ENCODE measurements at regions not wholly inside any gene's neighbourhood (a gene's known extent, or its start where the extent isn't known, plus 50 kb on each side); places are given as distances from the start of the nearest gene placed in this dataset.

DNA sequence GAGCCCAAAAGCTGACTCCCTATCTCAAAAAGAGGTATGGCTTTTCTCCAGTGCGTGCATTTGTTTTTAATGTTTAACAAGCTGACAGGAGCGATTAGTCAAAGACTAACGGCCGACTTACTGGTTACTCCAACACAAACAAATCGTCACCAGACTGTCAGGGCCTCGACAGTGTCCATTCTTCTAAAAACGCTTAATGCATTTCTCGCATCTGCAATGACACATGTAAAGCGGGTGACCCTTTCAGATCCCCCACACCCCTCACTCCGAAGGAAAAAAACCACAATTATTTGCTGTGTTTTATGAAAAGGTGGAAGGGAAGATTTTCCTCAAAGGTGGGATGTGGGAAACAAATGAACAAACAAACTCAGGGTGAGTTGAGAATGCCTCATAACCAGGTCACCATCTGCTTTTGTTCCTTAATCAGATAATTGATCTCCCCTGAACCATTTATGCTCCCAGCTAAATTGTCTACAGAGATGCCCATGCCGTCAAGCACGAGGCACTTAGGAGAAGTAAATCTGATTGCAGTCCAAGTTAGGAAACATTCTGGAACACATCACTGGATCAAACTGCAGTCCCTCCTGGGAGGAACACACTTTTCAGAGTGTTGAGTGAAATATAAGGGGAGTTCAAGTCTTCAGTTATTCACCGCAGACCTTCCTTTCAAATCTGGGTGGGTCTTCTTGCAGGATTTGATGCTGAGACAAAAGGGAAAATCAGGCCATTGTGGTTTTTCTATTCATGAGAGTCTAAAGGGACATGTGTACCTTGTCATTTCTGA is 340.8 kb downstream of the CMPK2 start:
- no peaks in the 10 kb centered on the region for H3K36me3 ChIP-seq (ENCODE audit: insufficient read depth, insufficient read length, low read length)
- H3K4me1 ChIP-seq (ENCODE audit: insufficient read depth, insufficient read length): no peaks in the 10 kb centered on the region
- TF ChIP-seq SUZ12 (IDR thresholded peaks at IDR 0.05; ENCODE audit: extremely low read depth, insufficient read depth, insufficient read length): no peak
- no peak for TF ChIP-seq ZNF274 (IDR thresholded peaks at IDR 0.05; ENCODE audit: low read depth, low read length)
- no peak for TF ChIP-seq YY1 (IDR thresholded peaks at IDR 0.05; ENCODE audit: insufficient read depth, insufficient read length)
- H3K4me3 ChIP-seq (ENCODE audit: insufficient read length, low read depth): no peak overlapping the region
- H3K9ac ChIP-seq (ENCODE audit: insufficient read length, low read depth): no peak overlapping the region
- DNase-seq (ENCODE audit: low read depth, low spot score): no peak
- no peaks in the 10 kb centered on the region for H3K27me3 ChIP-seq (ENCODE audit: insufficient read depth, insufficient read length)
- H3K9me3 ChIP-seq (ENCODE audit: insufficient read depth, low read length): no peaks in the 10 kb centered on the region

GRCh38 chr2:6525475-6525964 is 340.2 kb downstream of the CMPK2 start:
- DNase-seq (ENCODE audit: low read depth, low spot score): no peak
- no peaks in the 10 kb centered on the region for H3K27me3 ChIP-seq (ENCODE audit: insufficient read depth, insufficient read length)
- TF ChIP-seq ZNF274 (IDR thresholded peaks at IDR 0.05; ENCODE audit: low read depth, low read length) (no peak), SUZ12 (IDR thresholded peaks at IDR 0.05; ENCODE audit: extremely low read depth, insufficient read depth, insufficient read length) (no peak), YY1 (IDR thresholded peaks at IDR 0.05; ENCODE audit: insufficient read depth, insufficient read length) (no peak)
- H3K4me3 ChIP-seq (ENCODE audit: insufficient read length, low read depth): no peak overlapping the region
- no peaks in the 10 kb centered on the region for H3K4me1 ChIP-seq (ENCODE audit: insufficient read depth, insufficient read length)
- H3K36me3 ChIP-seq (ENCODE audit: insufficient read depth, insufficient read length, low read length): no peaks in the 10 kb centered on the region
- H3K9ac ChIP-seq (ENCODE audit: insufficient read length, low read depth): no peak overlapping the region
- no peaks in the 10 kb centered on the region for H3K9me3 ChIP-seq (ENCODE audit: insufficient read depth, low read length)

- Histone ChIP-seq H3K4me3 (ENCODE audit: insufficient read length, low read depth) (no peak overlapping the region), H3K36me3 (ENCODE audit: insufficient read depth, insufficient read length, low read length) (no peaks in the 10 kb centered on the region), H3K27me3 (ENCODE audit: insufficient read depth, insufficient read length) (no peaks in the 10 kb centered on the region), H3K9me3 (ENCODE audit: insufficient read depth, low read length) (no peaks in the 10 kb centered on the region), H3K9ac (ENCODE audit: insufficient read length, low read depth) (no peak overlapping the region), H3K4me1 (ENCODE audit: insufficient read depth, insufficient read length) (no peaks in the 10 kb centered on the region)
- DNase-seq (ENCODE audit: low read depth, low spot score): peak; percentile 36
- TF ChIP-seq SUZ12 (IDR thresholded peaks at IDR 0.05; ENCODE audit: extremely low read depth, insufficient read depth, insufficient read length) (no peak), YY1 (IDR thresholded peaks at IDR 0.05; ENCODE audit: insufficient read depth, insufficient read length) (no peak), ZNF274 (IDR thresholded peaks at IDR 0.05; ENCODE audit: low read depth, low read length) (no peak)
Measured at GRCh38 chr2:6526093-6526824, 339.4 kb downstream of the CMPK2 start.

DNA sequence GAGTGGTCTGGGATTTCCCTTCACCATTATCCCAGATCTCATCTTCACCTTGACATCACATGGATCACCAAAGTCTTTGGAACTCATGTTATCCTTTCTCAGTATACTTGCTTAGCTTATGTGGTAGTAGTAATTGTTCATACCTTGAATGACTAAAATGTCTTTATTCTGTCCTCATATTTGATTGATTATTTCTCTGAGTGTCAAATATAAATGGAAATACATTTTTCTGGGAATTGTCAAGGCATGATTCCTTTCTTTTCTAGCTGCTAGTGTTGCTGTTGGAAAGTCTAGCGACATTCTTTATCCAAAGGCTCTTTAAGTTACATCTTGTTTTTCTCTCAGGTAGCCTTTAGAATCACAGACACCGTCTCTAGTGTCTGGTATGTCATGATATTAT is 334.4 kb downstream of the CMPK2 start:
- TF ChIP-seq YY1 (IDR thresholded peaks at IDR 0.05; ENCODE audit: insufficient read depth, insufficient read length): no peak
- TF ChIP-seq SUZ12 (IDR thresholded peaks at IDR 0.05; ENCODE audit: extremely low read depth, insufficient read depth, insufficient read length): no peak
- no peak for TF ChIP-seq ZNF274 (IDR thresholded peaks at IDR 0.05; ENCODE audit: low read depth, low read length)
- Histone ChIP-seq H3K4me1 (ENCODE audit: insufficient read depth, insufficient read length) (no peaks in the 10 kb centered on the region), H3K27me3 (ENCODE audit: insufficient read depth, insufficient read length) (no peaks in the 10 kb centered on the region), H3K9me3 (ENCODE audit: insufficient read depth, low read length) (no peaks in the 10 kb centered on the region), H3K36me3 (ENCODE audit: insufficient read depth, insufficient read length, low read length) (no peaks in the 10 kb centered on the region), H3K9ac (ENCODE audit: insufficient read length, low read depth) (no peak overlapping the region), H3K4me3 (ENCODE audit: insufficient read length, low read depth) (no peak overlapping the region)
- DNase-seq (ENCODE audit: low read depth, low spot score): no peak

DNA sequence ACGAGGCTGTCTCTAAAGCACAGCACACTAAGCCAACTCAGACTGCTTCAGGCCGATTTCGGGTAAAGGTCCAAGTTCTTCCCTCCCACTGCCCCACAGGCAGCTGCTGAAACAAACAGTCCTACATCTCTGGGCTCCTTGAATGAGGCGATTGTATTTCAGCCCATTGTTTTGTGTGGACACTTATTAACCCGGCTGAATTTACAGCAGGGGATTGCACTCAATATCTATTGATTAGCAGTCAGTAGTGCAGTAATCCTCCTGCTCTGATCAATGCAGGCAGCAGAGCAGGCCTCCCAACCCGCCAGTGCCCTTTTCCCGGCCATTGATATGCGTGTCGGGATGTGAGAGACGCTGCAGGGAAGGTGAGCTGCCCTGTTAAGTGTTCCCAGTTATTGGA is 330.1 kb downstream of the CMPK2 start:
- H3K36me3 ChIP-seq (ENCODE audit: insufficient read depth, insufficient read length, low read length): no peaks in the 10 kb centered on the region
- no peak for TF ChIP-seq SUZ12 (IDR thresholded peaks at IDR 0.05; ENCODE audit: extremely low read depth, insufficient read depth, insufficient read length)
- TF ChIP-seq ZNF274 (IDR thresholded peaks at IDR 0.05; ENCODE audit: low read depth, low read length): no peak
- TF ChIP-seq YY1 (IDR thresholded peaks at IDR 0.05; ENCODE audit: insufficient read depth, insufficient read length): no peak
- no peaks in the 10 kb centered on the region for H3K9me3 ChIP-seq (ENCODE audit: insufficient read depth, low read length)
- H3K4me1 ChIP-seq (ENCODE audit: insufficient read depth, insufficient read length): no peaks in the 10 kb centered on the region
- DNase-seq (ENCODE audit: low read depth, low spot score): peak; percentile 30
- H3K9ac ChIP-seq (ENCODE audit: insufficient read length, low read depth): no peak overlapping the region
- H3K27me3 ChIP-seq (ENCODE audit: insufficient read depth, insufficient read length): no peaks in the 10 kb centered on the region
- H3K4me3 ChIP-seq (ENCODE audit: insufficient read length, low read depth): no peak overlapping the region

GRCh38 chr2:6538607-6539006 is 327.1 kb downstream of the CMPK2 start:
- Histone ChIP-seq H3K4me3 (ENCODE audit: insufficient read length, low read depth) (no peak overlapping the region), H3K36me3 (ENCODE audit: insufficient read depth, insufficient read length, low read length) (no peaks in the 10 kb centered on the region), H3K4me1 (ENCODE audit: insufficient read depth, insufficient read length) (no peaks in the 10 kb centered on the region), H3K9ac (ENCODE audit: insufficient read length, low read depth) (no peak overlapping the region), H3K27me3 (ENCODE audit: insufficient read depth, insufficient read length) (no peaks in the 10 kb centered on the region), H3K9me3 (ENCODE audit: insufficient read depth, low read length) (no peaks in the 10 kb centered on the region)
- TF ChIP-seq YY1 (IDR thresholded peaks at IDR 0.05; ENCODE audit: insufficient read depth, insufficient read length): no peak
- no peak for TF ChIP-seq ZNF274 (IDR thresholded peaks at IDR 0.05; ENCODE audit: low read depth, low read length)
- TF ChIP-seq SUZ12 (IDR thresholded peaks at IDR 0.05; ENCODE audit: extremely low read depth, insufficient read depth, insufficient read length): no peak
- DNase-seq (ENCODE audit: low read depth, low spot score): no peak

- no peak overlapping the region for H3K4me3 ChIP-seq (ENCODE audit: insufficient read length, low read depth)
- no peaks in the 10 kb centered on the region for H3K36me3 ChIP-seq (ENCODE audit: insufficient read depth, insufficient read length, low read length)
- H3K4me1 ChIP-seq (ENCODE audit: insufficient read depth, insufficient read length): no peaks in the 10 kb centered on the region
- DNase-seq (ENCODE audit: low read depth, low spot score): no peak
- no peaks in the 10 kb centered on the region for H3K9me3 ChIP-seq (ENCODE audit: insufficient read depth, low read length)
- TF ChIP-seq YY1 (IDR thresholded peaks at IDR 0.05; ENCODE audit: insufficient read depth, insufficient read length): no peak
- TF ChIP-seq SUZ12 (IDR thresholded peaks at IDR 0.05; ENCODE audit: extremely low read depth, insufficient read depth, insufficient read length): no peak
- TF ChIP-seq ZNF274 (IDR thresholded peaks at IDR 0.05; ENCODE audit: low read depth, low read length): no peak
- no peaks in the 10 kb centered on the region for H3K27me3 ChIP-seq (ENCODE audit: insufficient read depth, insufficient read length)
- no peak overlapping the region for H3K9ac ChIP-seq (ENCODE audit: insufficient read length, low read depth)
Measured at GRCh38 chr2:6545336-6545735, 320.4 kb downstream of the CMPK2 start.

All from NT2/D1 (cell line).